ENCODE measurements at regions not wholly inside any gene's neighbourhood (a gene's known extent, or its start where the extent isn't known, plus 50 kb on each side); places are given as distances from the start of the nearest gene placed in this dataset.

GRCh38 chr9:76557674-76558225 is 98.8 kb downstream of the GCNT1 start:
- DNase-seq, result no peak

DNA sequence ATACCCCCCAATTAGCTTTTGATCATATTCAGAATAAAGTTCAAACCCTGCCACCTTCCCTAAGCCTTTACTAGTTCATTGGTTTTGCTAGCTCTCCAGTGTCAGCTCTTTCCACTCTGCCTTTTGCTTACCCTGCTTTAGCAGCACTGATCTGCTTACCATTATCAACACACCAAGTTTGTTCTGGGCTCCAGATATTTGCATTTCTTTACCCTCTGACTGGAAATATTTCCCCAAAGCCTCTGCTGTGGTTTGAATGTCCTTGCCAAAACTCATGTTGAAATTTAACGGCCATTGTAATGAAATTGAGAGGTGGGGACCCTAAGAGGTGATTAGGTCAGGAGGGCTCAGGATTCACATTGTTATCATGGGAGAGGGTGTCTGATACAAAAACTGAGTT is 99.5 kb downstream of the GCNT1 start:
- DNase-seq, result no peak

GRCh38 chr9:76559286-76559685 is 100.3 kb downstream of the GCNT1 start:
- DNase-seq, result peak; percentile 71 to 73

DNA sequence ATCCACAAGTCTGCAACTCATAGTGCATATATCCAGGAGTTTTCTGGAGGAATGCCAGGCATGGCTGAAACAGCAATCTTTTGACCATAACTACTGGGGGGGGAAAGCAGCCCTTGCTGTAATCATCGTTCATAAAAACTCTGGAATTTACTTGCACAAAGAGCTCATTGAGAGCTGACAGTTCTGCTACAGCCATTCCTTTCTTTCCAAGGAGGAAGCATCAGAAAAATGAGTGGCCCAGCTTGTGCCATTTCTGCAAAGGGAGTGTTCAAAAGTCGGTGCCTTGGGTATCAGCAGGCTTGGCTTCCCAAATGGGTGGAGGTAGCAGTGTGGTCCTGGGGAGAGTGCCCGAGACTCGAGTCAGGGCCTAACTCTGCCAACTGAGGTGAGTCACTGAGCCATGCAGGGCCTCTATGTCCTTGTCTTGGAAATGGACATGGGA is 101.5 kb downstream of the GCNT1 start:
- DNase-seq, result no peak

DNA sequence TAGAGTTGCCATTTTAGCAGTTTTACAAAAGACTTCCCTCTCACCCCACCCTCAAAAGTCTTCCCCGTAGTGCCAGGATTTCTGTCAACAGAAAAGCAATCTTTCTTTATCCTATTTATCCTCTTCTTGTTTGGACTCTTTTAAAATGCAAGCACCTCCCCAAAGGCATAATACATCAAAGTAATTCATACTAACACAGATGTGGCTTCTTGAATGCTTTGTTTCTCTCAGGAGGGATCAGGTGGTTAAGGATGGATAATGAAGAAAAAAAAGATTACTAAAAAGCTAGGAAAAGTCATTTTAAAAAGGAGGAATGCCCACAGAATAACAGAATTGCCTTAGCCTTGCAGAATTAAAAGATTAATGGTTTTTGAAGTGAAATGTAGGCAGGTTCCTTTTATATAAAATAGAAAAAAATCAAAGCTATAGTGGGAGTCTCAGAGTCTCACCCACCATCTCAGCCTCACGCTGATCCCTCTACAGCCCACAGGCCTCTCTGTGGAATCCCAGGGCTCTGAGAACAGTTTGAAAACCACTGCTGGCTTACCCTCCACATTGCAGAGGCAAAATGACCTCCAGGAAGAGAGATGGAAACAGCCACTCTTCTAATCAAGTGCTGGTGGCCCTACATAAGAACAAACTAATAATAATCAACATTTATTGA is 102.2 kb downstream of the GCNT1 start:
- no peak for DNase-seq

Data from inflammatory macrophage treated with lipopolysaccharide for 1 hour (primary cell).